ENCODE measurements at regions not wholly inside any gene's neighbourhood (a gene's known extent, or its start where the extent isn't known, plus 50 kb on each side); places are given as distances from the start of the nearest gene placed in this dataset.

- DNase-seq (ENCODE audit: low spot score), result no peak
Observed at GRCh38 chr4:17173300-17173699, 274.9 kb upstream of the LDB2 start.

GRCh38 chr4:17170131-17170530 is 271.7 kb upstream of the LDB2 start:
- DNase-seq (ENCODE audit: low spot score), result no peak

GRCh38 chr4:17169699-17170098 is 271.3 kb upstream of the LDB2 start:
- DNase-seq (ENCODE audit: low spot score), result no peak

- DNase-seq (ENCODE audit: low spot score), result peak; percentile 5
Observed at GRCh38 chr4:17168571-17168970, 270.1 kb upstream of the LDB2 start.

- DNase-seq (ENCODE audit: low spot score), result peak; percentile 36
Observed at GRCh38 chr4:17166954-17167353, 268.5 kb upstream of the LDB2 start.

- DNase-seq (ENCODE audit: low spot score), result no peak
Observed at GRCh38 chr4:17165286-17165685, 266.8 kb upstream of the LDB2 start.

- no peak for DNase-seq (ENCODE audit: low spot score)
Observed at GRCh38 chr4:17164666-17165065, 266.2 kb upstream of the LDB2 start.

GRCh38 chr4:17163156-17163771 is 264.8 kb upstream of the LDB2 start:
- DNase-seq (ENCODE audit: low spot score), result no peak

- DNase-seq (ENCODE audit: low spot score), result no peak
Observed at GRCh38 chr4:17157304-17157703, 258.9 kb upstream of the LDB2 start.

- no peak for DNase-seq (ENCODE audit: low spot score)
Observed at GRCh38 chr4:17155486-17155885, 257.0 kb upstream of the LDB2 start.

- DNase-seq (ENCODE audit: low spot score), result no peak
Observed at GRCh38 chr4:17153572-17153971, 255.1 kb upstream of the LDB2 start.

GRCh38 chr4:17152941-17153540 is 254.6 kb upstream of the LDB2 start:
- DNase-seq (ENCODE audit: low spot score), result no peak

- DNase-seq (ENCODE audit: low spot score), result peak; percentile 9
Observed at GRCh38 chr4:17142232-17142711, 243.8 kb upstream of the LDB2 start.

- no peak for DNase-seq (ENCODE audit: low spot score)
Observed at GRCh38 chr4:17138847-17139246, 240.4 kb upstream of the LDB2 start.

- DNase-seq (ENCODE audit: low spot score), result no peak
Observed at GRCh38 chr4:17134565-17134964, 236.1 kb upstream of the LDB2 start.

GRCh38 chr4:17134100-17134499 is 235.7 kb upstream of the LDB2 start:
- DNase-seq (ENCODE audit: low spot score), result no peak

GRCh38 chr4:17132226-17132625 is 233.8 kb upstream of the LDB2 start:
- no peak for DNase-seq (ENCODE audit: low spot score)

- no peak for DNase-seq (ENCODE audit: low spot score)
Observed at GRCh38 chr4:17128268-17128667, 229.8 kb upstream of the LDB2 start.

GRCh38 chr4:17126321-17126966 is 228.0 kb upstream of the LDB2 start:
- DNase-seq (ENCODE audit: low spot score), result no peak

- DNase-seq (ENCODE audit: low spot score), result no peak
Observed at GRCh38 chr4:17124767-17125166, 226.3 kb upstream of the LDB2 start.

- DNase-seq (ENCODE audit: low spot score), result no peak
Observed at GRCh38 chr4:17120761-17121160, 222.3 kb upstream of the LDB2 start.

- DNase-seq (ENCODE audit: low spot score), result no peak
Observed at GRCh38 chr4:17117746-17118145, 219.3 kb upstream of the LDB2 start.

- DNase-seq (ENCODE audit: low spot score), result no peak
Observed at GRCh38 chr4:17115583-17115982, 217.1 kb upstream of the LDB2 start.

GRCh38 chr4:17112292-17112659 is 213.8 kb upstream of the LDB2 start:
- no peak for DNase-seq (ENCODE audit: low spot score)
